Muscle of arm (tissue), 1 donor: ENCODE measurements at regions not wholly inside any gene's neighbourhood (a gene's known extent, or its start where the extent isn't known, plus 50 kb on each side); places are given as distances from the start of the nearest gene placed in this dataset.
A peak's percentile ranks its signal among the peaks of the same experiment; 100 is the strongest.
"Not testable (repeated sequence)": the region's sequence is repeated elsewhere in the genome, so short reads cannot be mapped to it uniquely, and the experiment has no call there.

ENCODE experiments used
- DNase-seq: peaks from one replicate; pipeline ENCODE4 v3.0.0-alpha.2; 2013

DNA sequence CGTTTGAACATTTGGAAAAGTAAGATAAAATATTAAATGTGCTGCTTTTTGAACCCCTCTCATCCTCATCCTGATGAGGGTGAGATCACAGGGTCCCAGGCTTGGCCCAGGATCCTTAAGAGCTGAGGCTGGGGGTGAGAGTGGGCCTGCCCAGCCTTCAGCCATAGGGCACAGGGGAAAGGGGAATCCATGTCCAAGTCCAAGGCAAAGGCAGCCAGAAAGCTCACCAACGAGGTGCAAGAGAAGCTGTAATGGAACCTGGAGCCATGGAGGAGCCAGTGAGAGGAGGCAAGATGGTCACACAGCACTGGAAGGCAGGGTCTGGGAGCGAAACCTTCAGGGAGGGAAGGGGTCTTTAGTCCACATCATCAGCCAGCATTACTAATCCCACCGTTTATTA lies 191.9 kb downstream of the RRAGC start:
- DNase-seq = no peak

DNA sequence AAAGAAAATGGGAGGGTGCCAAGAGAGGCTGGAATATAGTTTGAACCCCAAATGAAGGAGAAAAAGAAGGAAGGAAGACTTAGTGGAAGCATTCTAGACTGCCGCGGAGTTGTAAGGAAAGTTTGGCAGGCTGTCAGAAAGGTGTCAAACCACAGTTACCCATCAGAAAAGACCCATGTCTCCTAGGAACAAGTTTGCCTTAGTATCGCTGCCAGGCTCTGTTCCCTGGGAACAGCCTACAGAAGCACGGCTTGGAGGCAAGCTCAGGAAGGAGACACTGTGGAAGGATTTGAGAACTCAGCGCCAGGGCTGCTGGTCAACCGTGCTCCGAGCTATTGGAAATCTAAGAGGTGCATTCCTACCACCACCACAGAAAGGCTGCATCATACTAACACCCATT lies 197.4 kb downstream of the RRAGC start:
- DNase-seq = no peak

DNA sequence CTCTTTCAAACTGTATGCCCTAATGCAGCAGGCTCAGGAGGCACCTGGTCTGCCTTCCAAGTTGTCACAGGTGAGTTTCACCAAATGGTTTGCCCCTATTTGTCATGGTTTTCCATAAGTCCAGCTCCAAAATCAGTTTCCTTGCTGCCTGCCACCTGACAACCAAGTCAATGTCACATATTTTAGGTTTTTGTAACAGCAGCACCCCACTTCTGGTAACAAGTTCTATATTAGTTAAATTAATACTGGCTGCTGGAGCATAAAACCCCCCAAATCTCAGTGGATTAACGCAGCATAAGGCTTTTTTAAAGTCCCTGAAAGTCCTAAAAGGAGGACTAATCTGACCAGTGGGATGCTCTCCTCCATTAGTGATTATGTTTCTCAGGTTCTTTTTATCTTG lies 200.7 kb downstream of the RRAGC start:
- no peak for DNase-seq

DNA sequence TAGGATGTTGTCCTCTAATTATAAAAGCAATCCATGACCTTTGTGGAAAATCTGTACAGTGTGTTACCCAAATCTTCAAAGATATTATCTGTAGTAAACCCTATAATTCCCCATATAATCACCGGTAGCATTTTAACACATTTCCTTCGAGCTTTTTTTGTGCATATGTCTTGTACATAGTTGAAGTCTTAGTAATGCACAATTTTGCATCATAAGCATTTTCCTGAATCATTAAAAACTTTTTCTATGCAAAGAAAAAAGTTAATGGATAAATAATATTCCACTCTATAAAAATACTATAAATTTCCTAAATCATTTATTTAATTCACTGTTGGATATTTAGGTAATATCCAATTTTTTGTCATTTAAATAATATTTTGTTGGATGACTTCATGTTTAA lies 201.7 kb downstream of the RRAGC start:
- no peak for DNase-seq

DNA sequence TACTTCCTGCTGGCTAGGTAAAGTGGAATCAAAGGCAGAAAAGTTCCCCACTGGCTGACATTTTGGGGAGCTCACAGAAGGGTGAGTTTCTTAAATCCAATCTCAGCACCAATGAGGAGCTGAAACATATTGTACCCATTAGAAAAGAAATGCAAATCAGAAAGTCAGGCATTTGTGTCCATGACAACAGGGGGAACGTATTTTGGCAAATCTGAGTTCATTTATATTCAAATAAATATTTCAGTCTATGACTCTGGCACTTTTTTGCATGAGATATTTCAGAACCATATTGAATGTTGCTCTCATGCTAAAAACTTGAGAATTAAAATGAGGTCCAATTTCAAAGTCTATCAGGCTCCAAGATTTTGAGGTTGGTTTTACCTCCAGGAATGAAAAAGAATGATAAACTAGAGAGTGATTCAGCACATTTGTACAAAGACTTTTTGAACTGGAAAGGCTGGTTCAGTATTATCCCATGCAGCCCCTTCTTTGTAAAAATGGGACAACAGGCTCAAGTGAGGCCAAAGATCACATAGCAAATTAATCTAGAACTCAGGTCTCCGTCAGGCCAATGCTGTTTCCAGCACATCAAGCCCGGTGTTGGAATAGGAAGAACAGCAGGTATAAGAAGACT lies 202.2 kb downstream of the RRAGC start:
- DNase-seq = no peak

DNA sequence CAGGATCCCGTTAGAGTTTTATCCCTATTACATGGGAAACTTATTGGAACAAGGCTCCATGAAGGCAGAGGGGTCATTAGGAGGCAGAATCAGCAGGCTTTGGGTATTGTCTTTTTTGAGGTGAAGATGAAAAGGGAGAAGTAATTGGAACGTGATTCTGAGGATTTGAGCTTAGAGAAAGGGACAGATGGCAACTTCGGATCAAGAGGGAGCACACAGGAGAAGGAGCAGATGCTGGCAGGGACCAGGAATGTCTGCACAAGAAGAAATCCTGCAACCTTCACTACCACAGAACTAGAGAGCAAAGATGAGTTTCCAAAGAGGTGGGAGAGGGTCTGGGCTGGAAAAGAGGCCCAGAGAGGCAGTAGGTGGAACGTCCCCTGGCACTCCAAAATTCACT lies 202.8 kb downstream of the RRAGC start:
- DNase-seq = no peak

DNA sequence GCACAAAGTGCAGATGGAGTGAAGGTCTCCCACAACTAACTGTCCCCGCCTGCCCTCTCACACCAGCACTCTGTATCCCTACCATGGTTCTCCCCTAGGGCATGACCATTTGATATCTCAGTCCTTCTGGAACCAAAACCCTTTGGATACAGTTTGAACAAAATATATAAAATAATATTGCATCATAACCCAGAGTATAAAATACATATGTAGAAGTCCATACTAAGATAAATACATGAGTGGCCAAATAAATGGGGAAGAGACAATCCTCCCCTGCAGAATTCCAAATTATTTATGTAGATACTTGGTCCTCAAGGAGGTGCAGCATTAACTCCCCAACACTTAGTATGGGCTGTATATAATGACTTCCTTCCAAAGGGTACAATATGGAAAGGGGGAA lies 207.4 kb downstream of the RRAGC start:
- no peak for DNase-seq

DNA sequence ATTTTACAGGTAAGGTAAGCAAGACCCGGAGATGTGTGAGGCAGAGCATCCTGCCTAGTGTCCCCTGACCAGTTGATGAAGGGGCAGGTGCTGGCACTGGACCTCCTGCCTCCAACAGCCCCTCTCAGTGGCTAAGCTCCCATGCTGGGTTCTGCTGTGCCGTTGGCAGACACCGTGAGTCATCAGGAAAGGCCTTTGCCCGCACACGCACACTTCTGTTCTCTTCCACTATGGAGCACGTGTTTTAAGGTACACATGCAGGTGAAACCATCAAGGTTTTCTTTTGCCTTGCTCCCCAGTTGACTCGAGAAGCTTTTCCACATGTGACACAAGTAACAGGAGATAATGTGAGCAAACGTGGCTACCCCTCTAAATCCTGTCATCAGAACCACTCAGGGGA lies 207.9 kb downstream of the RRAGC start:
- DNase-seq = no peak

DNA sequence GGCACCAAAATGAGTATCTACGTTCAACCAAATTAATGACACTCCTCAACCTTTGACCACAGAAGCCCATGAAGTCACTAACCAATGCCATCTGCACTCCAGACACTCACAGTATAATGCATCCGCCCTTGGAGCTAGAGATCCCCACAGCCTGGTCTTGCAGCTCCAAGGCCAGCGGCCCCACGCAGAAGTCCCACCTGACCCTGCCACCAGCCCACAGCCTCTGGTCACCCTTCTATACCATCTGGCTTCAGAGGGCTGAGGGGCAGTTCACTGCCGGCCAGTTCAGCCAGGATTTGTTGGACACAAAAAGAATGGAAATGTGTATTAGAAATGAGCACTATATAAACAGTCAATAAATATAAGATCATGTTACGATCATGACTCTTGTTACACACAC lies 211.2 kb downstream of the RRAGC start:
- DNase-seq = no peak

DNA sequence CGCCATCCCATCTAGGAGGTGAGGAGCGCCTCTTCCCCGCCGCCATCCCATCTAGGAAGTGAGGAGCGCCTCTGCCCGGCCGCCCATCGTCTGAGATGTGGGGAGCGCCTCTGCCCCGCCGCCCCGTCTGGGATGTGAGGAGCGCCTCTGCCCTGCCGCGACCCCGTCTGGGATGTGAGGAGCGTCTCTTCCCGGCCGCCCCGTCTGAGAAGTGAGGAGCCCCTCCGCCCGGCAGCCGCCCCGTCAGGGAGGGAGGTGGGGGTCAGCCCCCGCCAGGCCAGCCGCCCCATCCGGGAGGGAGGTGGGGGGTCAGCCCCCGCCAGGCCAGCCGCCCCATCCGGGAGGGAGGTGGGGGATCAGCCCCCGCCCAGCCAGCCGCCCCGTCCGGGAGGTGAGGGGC lies 212.2 kb downstream of the RRAGC start:
- DNase-seq = not testable (repeated sequence)

DNA sequence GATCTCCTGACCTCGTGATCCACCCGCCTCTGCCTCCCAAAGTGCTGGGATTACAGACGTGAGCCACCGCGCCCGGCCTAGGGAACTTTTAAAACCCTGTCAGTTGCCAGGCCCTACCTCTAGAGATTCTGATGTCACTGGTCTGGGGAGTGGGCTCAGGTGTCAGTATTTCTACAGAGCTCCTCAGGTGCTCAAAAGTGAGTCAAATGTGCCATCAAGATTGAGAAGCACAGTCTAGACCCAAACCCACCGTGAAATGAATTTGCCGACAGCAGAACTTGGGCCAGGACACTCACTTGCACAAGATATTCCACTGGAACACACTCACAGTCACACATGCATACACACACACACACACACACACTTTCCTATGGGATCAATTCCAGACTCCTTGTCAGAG lies 215.5 kb downstream of the RRAGC start:
- no peak for DNase-seq

DNA sequence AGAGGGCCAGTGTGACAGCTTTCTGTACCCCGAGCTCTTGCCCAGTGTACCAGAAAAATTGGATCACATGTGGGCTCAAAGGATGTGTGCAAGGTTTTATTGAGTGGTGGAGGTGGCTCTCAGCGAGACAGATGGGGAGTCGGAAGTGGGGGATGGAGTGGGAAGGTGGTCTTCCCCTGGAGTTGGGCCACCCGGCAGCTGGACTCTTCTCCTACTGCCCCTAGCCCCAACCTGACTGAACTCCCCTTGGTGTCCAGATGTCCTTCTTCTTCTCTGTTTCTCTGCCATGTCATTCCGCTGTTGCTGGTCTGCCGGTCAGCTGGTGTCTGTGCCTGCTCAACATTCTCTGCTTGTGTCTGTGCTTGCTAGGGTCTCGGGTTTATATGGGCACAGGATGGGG lies 217.9 kb downstream of the RRAGC start:
- DNase-seq = no peak

DNA sequence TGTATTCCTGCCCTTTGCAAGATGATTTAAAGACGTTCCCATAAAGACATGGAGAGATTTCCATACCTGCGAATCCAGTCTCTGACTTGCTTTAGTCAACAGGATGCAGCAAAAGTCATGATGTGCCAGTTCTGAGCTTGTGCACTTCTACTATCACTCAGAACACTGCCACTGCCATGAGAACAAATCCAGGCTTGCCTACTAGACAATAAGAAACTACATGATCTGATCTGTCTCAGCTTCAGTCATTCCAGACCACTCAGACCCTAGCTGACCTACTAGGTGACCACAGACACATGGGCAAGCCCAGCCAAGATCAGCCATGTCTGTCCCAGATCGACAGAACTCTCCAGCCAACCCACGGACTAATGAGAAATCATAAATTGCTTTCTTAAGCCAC lies 219.2 kb downstream of the RRAGC start:
- DNase-seq = no peak

DNA sequence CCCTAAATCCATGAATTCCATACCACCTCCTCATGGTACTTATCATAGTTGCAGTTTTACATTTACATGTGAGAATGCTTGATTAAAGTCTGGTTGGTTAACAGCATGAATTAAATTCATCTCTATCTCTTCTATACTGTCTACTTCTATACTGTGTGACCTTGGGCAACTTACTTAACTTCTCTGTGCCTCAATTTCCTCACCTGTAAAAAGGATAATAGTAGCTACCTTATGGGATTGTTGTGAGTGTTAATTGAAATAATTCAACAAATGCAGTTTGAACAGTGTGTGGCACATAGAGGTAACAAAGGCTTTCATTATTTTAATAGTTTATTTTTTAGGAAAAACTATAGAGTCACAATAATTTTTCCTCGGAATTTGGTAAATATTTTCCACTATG lies 231.3 kb downstream of the RRAGC start:
- no peak for DNase-seq

DNA sequence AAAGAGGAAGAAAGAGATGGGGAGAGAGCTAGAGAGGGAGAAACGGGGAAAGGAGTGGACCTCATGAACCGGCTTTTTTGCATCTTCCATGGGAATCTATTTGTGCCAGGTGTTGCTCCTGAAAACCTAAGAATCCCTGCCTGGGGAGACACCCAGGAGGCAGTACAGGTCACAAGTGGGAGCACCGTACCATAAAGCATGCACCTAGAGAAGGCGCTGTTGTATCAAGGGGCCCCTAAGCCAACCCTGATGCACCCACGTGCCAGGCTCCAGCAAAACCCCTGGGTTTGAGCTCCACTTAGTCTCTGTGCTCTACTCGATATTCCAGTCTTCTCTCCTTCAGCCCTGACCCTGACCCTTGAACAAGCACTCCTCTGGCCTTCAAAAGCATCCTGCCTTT lies 233.6 kb downstream of the RRAGC start:
- no peak for DNase-seq

DNA sequence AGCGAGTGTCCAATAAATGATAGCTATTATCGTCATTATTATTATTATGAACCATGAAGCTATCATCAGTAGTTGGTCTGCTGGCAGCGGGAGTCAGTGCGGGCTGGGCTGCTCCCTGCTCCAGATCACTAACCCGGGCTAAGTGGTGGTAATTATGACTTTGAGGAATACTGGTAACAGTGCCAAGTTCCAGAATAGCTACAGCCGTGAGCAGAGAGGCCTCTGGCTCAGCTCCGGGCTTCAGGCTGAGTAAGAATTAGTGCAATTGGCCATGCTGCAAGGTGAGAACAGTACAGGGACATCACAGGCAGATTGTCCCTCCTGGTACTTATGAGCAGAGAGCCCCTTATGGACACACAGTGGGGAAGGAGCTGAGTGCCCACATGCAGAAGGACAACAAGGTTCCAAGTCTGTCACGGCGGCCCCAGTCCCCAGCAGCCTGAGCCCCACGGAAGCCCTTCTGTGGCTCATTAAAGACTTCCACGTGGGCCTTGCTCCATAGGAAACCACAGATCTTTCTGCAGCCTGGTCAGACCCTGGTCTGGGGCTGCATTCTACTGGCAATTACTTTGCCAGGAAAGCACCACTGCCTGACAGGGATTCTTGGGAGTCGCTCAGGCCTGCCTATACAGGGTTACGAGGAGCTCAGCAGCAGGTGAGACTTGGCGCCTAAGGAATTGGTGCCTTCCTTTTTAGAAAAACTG lies 235.1 kb downstream of the RRAGC start:
- no peak for DNase-seq

DNA sequence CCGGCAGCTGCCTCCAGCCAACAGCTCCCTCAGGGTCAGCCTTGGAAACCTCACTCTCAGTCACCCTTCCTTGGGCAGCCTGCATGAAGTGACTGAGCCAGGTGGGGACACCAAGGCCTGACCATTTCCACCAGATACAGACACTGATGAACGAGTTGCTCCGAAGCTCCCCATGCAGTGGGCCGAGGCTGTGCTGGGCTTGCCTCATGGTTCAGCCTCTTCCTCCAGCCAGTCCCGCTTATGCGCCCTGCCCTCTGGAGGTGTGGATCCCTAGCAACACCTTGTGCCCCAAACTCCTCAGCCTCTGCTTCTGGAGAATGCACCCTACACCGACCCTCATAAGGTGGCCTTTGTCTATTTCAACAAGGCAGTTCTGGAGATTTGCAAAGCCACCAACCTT lies 236.0 kb downstream of the RRAGC start:
- DNase-seq = no peak

DNA sequence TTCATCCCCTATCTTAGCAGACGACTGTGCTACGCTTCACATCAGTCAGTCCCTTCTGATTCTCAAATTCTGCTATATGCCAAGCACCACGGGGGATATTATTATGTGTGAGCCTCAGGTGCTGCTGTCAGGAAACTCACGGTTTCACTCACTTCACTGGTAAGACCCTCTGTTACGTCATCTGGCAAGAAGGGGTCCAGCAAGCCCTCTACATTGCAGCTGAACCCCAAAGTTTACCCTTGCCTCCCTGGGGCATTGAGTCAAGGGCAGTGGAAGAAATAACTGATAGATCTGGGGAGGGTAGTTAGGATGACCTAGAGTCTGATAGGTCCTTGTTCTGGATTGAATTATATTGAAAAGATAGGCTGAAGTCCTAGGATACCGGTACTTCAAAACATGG lies 237.4 kb downstream of the RRAGC start:
- no peak for DNase-seq

DNA sequence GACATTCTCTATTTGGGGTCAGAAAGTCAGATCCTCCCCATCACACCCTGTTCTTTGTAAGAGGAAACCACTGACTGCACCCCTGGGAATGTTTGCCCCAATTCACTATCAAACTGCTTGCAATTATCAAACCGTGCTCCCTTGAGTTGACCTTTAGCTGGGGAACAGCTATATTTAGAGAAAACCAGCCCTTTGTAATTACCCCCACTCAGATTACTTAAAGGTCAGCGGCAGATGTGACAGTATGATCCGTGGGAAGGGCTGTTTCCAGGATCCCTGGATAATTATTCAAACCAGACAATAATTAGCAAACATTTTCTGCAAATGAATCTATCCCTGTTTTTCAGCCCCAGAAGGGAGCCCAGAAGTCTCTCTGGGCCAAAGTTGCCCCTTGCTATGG lies 242.7 kb downstream of the RRAGC start:
- no peak for DNase-seq

DNA sequence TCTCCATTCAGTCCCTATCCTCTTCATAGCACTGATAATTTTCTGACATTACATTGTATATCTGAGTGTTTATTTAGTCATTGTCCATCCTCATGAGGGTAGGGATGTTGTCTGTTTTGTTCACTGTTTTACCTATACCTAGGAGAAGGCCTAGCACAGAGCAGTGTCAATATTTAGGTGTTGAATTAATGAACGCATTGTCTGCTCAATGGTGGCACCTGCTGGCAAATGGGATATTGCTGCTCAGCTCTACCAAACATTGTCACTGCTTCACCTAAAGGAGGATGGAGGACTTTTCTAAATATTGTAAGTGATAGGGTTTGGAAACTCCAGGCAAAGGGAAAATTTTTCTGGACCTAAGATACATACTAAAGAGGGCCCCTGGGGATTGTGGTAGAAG lies 243.9 kb downstream of the RRAGC start:
- no peak for DNase-seq

DNA sequence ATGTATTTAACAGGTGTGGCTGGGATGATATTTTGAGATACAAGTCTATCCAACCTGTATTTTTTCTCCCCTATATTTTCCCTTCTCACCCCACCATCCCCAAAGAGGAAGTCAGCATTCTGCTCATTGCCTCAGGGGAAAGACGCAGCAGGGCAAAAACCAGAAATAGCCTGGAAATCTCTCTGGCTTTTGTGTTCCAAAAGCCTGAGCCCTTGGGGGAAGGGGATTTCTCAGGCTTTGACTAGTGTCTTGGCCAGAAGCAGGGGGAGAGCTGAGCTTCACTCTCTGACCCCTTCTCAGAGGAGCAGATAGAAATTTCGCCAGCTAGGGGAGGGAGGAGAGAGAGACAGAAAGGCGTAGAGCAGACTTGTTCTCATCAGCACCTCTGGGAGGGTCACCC lies 244.7 kb downstream of the RRAGC start:
- no peak for DNase-seq

DNA sequence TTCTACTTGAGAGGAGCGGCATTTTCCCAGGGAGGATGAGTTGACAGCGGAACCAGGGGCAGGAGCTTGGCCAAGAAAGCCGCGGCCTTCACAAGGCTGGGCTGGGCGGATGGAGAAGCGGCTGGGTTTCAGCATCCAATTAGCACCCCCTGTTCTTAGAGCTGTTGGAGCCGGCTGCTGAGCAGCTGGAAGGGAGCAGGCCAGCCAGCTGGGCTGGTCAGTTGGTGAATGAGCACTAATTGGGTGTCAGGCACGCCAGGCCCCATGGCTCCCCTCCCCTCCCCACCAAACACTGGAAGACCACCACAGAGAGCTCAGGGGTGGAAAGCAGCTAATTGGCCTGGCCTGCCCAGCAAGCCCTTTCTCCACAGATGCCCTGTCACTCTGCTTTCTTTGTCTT lies 245.6 kb downstream of the RRAGC start:
- peak; percentile 30 for DNase-seq

DNA sequence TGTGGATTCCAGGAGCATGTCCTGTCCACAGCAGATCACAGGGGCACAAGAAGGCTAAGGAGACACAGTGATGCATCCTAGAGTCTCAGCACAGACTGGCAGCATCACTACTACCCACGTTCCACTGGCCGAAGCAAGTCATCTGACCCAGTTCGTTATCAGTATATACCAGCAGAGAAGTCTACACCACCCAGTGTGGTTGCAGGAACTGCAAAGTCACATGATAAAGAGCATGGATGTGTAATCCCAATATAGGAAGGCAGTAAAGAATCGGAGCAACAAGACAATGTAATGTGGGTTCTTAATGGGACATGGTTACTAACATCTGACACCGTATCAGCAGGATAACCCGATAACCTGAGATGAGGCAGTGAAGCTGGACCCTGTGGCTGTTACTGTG lies 246.6 kb downstream of the RRAGC start:
- no peak for DNase-seq

DNA sequence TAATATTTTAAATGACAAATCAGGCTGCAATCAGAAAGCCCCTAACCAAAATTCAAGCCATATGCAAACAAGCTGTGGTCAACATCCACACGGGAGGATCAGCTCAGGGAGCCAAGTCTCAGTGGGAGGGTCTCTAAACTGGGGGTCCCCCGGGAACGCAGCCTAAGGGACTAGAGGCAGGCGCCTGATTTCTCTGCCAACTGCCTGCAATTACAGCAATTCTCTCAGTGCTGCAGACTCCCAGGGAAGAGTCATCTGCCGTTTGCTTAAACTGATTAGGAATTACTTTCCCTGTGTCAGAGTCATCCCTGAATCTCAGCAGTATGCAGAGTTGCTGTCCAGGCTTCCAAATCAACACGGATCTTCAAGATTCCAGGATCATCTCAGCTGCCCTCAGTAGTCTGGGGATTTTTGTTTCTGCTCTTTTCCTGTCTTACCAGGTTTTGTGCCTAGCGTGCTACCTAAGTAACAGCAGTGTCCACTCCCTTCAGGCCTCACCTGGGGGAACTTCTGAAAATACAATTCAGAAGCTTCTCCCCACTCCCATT lies 247.8 kb downstream of the RRAGC start:
- no peak for DNase-seq
